Gastroesophageal sphincter (tissue), 4 donors: ENCODE measurements at regions not wholly inside any gene's neighbourhood (a gene's known extent, or its start where the extent isn't known, plus 50 kb on each side); places are given as distances from the start of the nearest gene placed in this dataset.

Source experiments
- ATAC-seq: fragments of 150-250 bp; one replicate; pipeline ENCODE4 v1.9.1; 2016; ENCODE audit warnings: mild to moderate bottlenecking, moderate library complexity
- H3K27ac ChIP-seq, 4 donors: fragments of 200-600 bp; sonication (generic) in 3 of 4; 1 replicate in 3 of 4; 2 replicates in 1 of 4; pipeline ENCODE4 v1.5.1; 2016 to 2019
- H3K27me3 ChIP-seq: fragments of 200-600 bp; sonication (generic); one replicate; pipeline ENCODE4 v1.5.1; 2019
- H3K36me3 ChIP-seq, 2 donors: fragments of 200-600 bp; sonication (generic); one replicate each; pipeline ENCODE4 v1.5.1; 2019; ENCODE audit warnings: control low read depth in 1 of 2
- H3K4me1 ChIP-seq, 3 donors: fragments of 200-600 bp; sonication (generic); 1 replicate in 2 of 3; 2 replicates in 1 of 3; pipeline ENCODE4 v1.5.1; 2016 to 2019; ENCODE audit warnings: control low read depth in 2 of 3
- H3K4me3 ChIP-seq, 2 donors: fragments of 200-600 bp; sonication (generic); one replicate each; pipeline ENCODE4 v1.5.1; 2019; ENCODE audit warnings: mild to moderate bottlenecking in 1 of 2, moderate library complexity in 1 of 2
- H3K9me3 ChIP-seq, 3 donors: fragments of 200-600 bp; sonication (generic); one replicate each; pipeline ENCODE4 v1.5.1; 2017 to 2019; ENCODE audit warnings: control low read depth in 2 of 3
- CTCF ChIP-seq, 4 experiments: fragments of 200-600 bp in 2 of 4; fragments of 450-650 bp in 2 of 4; sonication (generic) in 1 of 4; IDR thresholded peaks; one replicate each; pipeline ENCODE4 v1.5.1; 2017 to 2019; ENCODE audit warnings: antibody characterized with exemption in 4 of 4, mild to moderate bottlenecking in 2 of 4, moderate library complexity in 2 of 4
- EP300 ChIP-seq: sonication (generic); formaldehyde crosslinking; IDR thresholded peaks from one replicate; pipeline ENCODE4 v1.6.1; 2017; ENCODE audit warnings: antibody characterized with exemption, mild to moderate bottlenecking
- POLR2A ChIP-seq, 2 donors: fragments of 450-650 bp; IDR thresholded peaks; one replicate each; pipeline ENCODE4 v1.6.1; 2017; ENCODE audit warnings: antibody characterized with exemption in 2 of 2, mild to moderate bottlenecking in 2 of 2, moderate library complexity in 1 of 2
- POLR2AphosphoS5 ChIP-seq: sonication (generic); formaldehyde crosslinking; IDR thresholded peaks from one replicate; pipeline ENCODE4 v1.6.1; 2017; ENCODE audit warnings: antibody characterized with exemption
- WGBS, 2 donors: methylation state at CpG; one replicate each; pipeline ENCODE4 v1.1.5; 2018; ENCODE audit warnings: low coverage in 1 of 2; 5-methylcytosine and 5-hydroxymethylcytosine counted together

DNA sequence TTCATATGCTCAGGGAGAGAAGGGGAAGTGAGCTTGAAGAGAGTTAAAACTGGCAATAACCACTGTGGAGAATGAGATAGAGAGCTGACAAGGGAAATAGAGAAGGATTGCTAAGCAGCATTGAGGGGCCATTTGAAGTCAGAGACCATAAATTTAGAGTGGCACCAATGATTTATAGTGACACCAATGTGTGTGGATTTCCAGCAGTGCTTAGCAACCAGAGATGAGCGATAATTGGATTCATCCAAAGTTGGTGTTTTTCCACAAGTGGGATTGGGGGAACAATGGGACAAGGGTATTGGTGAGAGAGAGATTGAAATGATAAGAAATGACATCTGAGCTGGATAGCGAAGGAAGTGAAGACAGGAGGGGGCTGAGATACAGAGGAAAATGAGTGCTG is 114.1 kb downstream of the C1orf94 start:
- 66 to 79% methylated on average over 2 of the region's 2 CpGs for WGBS, 2 donors
- no peak overlapping the region for H3K27ac ChIP-seq
- no peak for TF ChIP-seq POLR2AphosphoS5
- TF ChIP-seq CTCF (IDR thresholded peaks at IDR 0.05): no peak
- TF ChIP-seq EP300: no peak
- TF ChIP-seq POLR2A (IDR thresholded peaks at IDR 0.05): no peak

GRCh38 chr1:34292472-34292871 is 115.8 kb downstream of the C1orf94 start:
- Histone ChIP-seq H3K27ac (no peak overlapping the region), H3K36me3 (no peaks in the 10 kb centered on the region), H3K4me3 (no peak overlapping the region), H3K4me1 (no peaks in the 10 kb centered on the region), H3K27me3 (peaks cover 14% of the 10 kb centered on the region), H3K9me3 (no peaks in the 10 kb centered on the region)
- ATAC-seq: no peak
- TF ChIP-seq CTCF (IDR thresholded peaks at IDR 0.05) (no peak), POLR2A (IDR thresholded peaks at IDR 0.05) (no peak), POLR2AphosphoS5 (no peak), EP300 (no peak)
- 20 to 71% methylated on average over 1 to 2 of the region's 2 CpGs for WGBS, 2 donors

More for the DNA sequence above, 114.1 kb downstream of the C1orf94 start:
- H3K27me3 ChIP-seq: peaks cover 10% of the 10 kb centered on the region
- ATAC-seq: no peak
- no peaks in the 10 kb centered on the region for H3K9me3 ChIP-seq
- H3K4me1 ChIP-seq: no peaks in the 10 kb centered on the region
- H3K36me3 ChIP-seq: no peaks in the 10 kb centered on the region
- H3K4me3 ChIP-seq: no peak overlapping the region

DNA sequence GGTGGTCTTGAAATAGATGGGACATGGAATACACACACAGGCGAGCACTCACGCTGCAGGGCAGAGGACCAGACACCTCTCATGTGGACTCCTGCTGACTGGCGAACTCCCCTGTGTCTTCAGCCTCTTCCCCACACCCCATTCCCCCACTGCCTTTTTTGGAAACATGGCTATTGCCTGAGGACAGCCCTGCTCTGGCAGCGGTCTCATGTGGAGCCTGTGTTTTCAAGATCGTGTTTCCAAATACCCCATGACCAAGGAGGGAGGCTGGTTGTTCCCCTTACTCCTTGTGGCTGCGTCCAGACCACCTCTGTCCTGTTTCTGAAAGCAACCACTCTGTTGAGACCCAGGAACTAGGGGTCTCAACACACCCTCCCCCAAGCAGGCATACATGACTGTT is 119.4 kb downstream of the C1orf94 start:
- no peak overlapping the region for H3K4me3 ChIP-seq
- no peaks in the 10 kb centered on the region for H3K36me3 ChIP-seq
- H3K4me1 ChIP-seq: no peaks in the 10 kb centered on the region
- H3K27ac ChIP-seq: no peak overlapping the region
- WGBS, 2 donors: 20 to 69% methylated on average over 1 to 6 of the region's 6 CpGs
- H3K9me3 ChIP-seq: no peaks in the 10 kb centered on the region
- H3K27me3 ChIP-seq: peaks cover 9% of the 10 kb centered on the region
- no peak for TF ChIP-seq EP300
- TF ChIP-seq POLR2AphosphoS5: no peak
- no peak for TF ChIP-seq POLR2A (IDR thresholded peaks at IDR 0.05)
- no peak for TF ChIP-seq CTCF (IDR thresholded peaks at IDR 0.05)
- no peak for ATAC-seq

DNA sequence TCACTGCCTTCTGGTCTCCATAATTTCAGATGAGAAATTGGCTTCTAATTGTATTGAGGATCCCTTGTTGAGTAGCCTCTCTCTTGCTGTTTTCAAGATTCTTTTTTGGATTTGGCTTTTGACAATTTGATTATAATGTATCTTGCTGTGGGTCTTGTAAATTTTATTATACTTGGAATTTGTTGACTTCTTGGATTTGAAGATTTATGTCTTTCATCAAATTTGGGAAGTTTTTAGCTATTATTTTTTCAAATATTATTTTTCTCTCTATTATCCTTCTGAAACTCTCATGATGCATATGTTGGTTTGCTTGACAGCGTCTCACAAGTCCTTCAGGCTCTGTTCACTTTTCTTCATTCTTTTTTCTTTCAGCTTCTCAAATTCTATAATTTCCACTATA is 126.1 kb downstream of the C1orf94 start:
- Histone ChIP-seq H3K36me3 (no peaks in the 10 kb centered on the region), H3K4me3 (no peak overlapping the region), H3K27ac (no peak overlapping the region), H3K4me1 (no peaks in the 10 kb centered on the region), H3K9me3 (peaks cover 0 to 25% (median 0%) of the 10 kb centered on the region in 3 donors), H3K27me3 (no peaks in the 10 kb centered on the region)
- ATAC-seq: no peak
- TF ChIP-seq CTCF (IDR thresholded peaks at IDR 0.05) (no peak), POLR2A (IDR thresholded peaks at IDR 0.05) (no peak), EP300 (no peak), POLR2AphosphoS5 (no peak)
- WGBS, 2 donors: 100% methylated on average over 1 of the region's 1 CpG

- Histone ChIP-seq H3K27ac (no peak overlapping the region), H3K9me3 (peaks cover 0 to 25% (median 0%) of the 10 kb centered on the region in 3 donors), H3K27me3 (no peaks in the 10 kb centered on the region), H3K36me3 (no peaks in the 10 kb centered on the region), H3K4me3 (no peak overlapping the region), H3K4me1 (no peaks in the 10 kb centered on the region)
- TF ChIP-seq POLR2A (IDR thresholded peaks at IDR 0.05) (no peak), EP300 (no peak), CTCF (IDR thresholded peaks at IDR 0.05) (no peak), POLR2AphosphoS5 (no peak)
- ATAC-seq: no peak
Observed at GRCh38 chr1:34303218-34303617, 126.5 kb downstream of the C1orf94 start.
